KMS-11 (cell line): ENCODE measurements at regions not wholly inside any gene's neighbourhood (a gene's known extent, or its start where the extent isn't known, plus 50 kb on each side); places are given as distances from the start of the nearest gene placed in this dataset.

ENCODE experiments used
- H2AFZ ChIP-seq: fragments of 200-600 bp; sonication (generic); 2 replicates; pipeline ENCODE4 v1.6.1; 2016; ENCODE audit warnings: antibody characterized with exemption, mixed run types, low read depth
- H3K27ac ChIP-seq: fragments of 200-600 bp; sonication (generic); 2 replicates; pipeline ENCODE4 v1.6.1; 2016; ENCODE audit warnings: mild to moderate bottlenecking, mixed run types
- H3K27me3 ChIP-seq: fragments of 200-600 bp; sonication (generic); 2 replicates; pipeline ENCODE4 v1.6.1; 2017; ENCODE audit warnings: mild to moderate bottlenecking, low read depth, mixed run types, moderate library complexity; ENCODE audit not compliant: insufficient read depth
- H3K36me3 ChIP-seq: fragments of 200-600 bp; sonication (generic); 2 replicates; pipeline ENCODE4 v1.6.1; 2017; ENCODE audit warnings: mild to moderate bottlenecking, mixed run types; ENCODE audit not compliant: insufficient read depth
- H3K4me1 ChIP-seq: fragments of 200-600 bp; sonication (generic); 2 replicates; pipeline ENCODE4 v1.6.1; 2016; ENCODE audit warnings: mild to moderate bottlenecking, low read depth, mixed run types; ENCODE audit not compliant: poor library complexity, severe bottlenecking
- H3K4me2 ChIP-seq: fragments of 200-600 bp; sonication (generic); 2 replicates; pipeline ENCODE4 v1.7.0; 2016; ENCODE audit warnings: mild to moderate bottlenecking, mixed run types
- H3K4me3 ChIP-seq: fragments of 200-600 bp; sonication (generic); IDR thresholded peaks from 2 replicates; pipeline ENCODE4 v1.6.1; 2017; ENCODE audit warnings: low read depth, low read length, mixed read lengths; ENCODE audit not compliant: insufficient read depth
- H3K79me2 ChIP-seq: fragments of 200-600 bp; sonication (generic); 2 replicates; pipeline ENCODE4 v1.6.1; 2016; ENCODE audit warnings: low read depth, mixed run types; ENCODE audit not compliant: insufficient read depth
- H3K9ac ChIP-seq: fragments of 200-600 bp; sonication (generic); 2 replicates; pipeline ENCODE4 v1.6.1; 2016; ENCODE audit warnings: mild to moderate bottlenecking, mixed run types
- H4K20me1 ChIP-seq: fragments of 200-600 bp; sonication (generic); 2 replicates; pipeline ENCODE4 v1.6.1; 2016; ENCODE audit warnings: mild to moderate bottlenecking, mixed run types; ENCODE audit not compliant: insufficient read depth
- CTCF ChIP-seq: fragments of 200-600 bp; sonication (generic); conservative IDR thresholded peaks from 2 replicates; pipeline ENCODE4 v1.6.1; 2017; ENCODE audit warnings: low read depth, mild to moderate bottlenecking, antibody characterized with exemption, low read length, moderate library complexity, mixed read lengths

GRCh38 chr2:146138820-146139219, 1618.9 kb upstream of the ZEB2 start:
- H3K4me3 ChIP-seq, result no peak overlapping the region
- no peaks in the 10 kb centered on the region for H4K20me1 ChIP-seq
- H3K27me3 ChIP-seq, result no peaks in the 10 kb centered on the region
- H3K27ac ChIP-seq, result no peak overlapping the region
- H3K4me1 ChIP-seq, result no peaks in the 10 kb centered on the region
- H2AFZ ChIP-seq, result no peak overlapping the region
- H3K79me2 ChIP-seq, result no peaks in the 10 kb centered on the region
- TF ChIP-seq CTCF, result no peak
- no peak overlapping the region for H3K4me2 ChIP-seq
- no peak overlapping the region for H3K9ac ChIP-seq
- no peaks in the 10 kb centered on the region for H3K36me3 ChIP-seq

- H3K4me2 ChIP-seq, result no peak overlapping the region
- no peaks in the 10 kb centered on the region for H4K20me1 ChIP-seq
- no peak for TF ChIP-seq CTCF
- H3K9ac ChIP-seq, result no peak overlapping the region
- H3K27ac ChIP-seq, result no peak overlapping the region
- H3K4me1 ChIP-seq, result no peaks in the 10 kb centered on the region
- H2AFZ ChIP-seq, result no peak overlapping the region
- H3K4me3 ChIP-seq, result no peak overlapping the region
- H3K36me3 ChIP-seq, result no peaks in the 10 kb centered on the region
- H3K27me3 ChIP-seq, result no peaks in the 10 kb centered on the region
- no peaks in the 10 kb centered on the region for H3K79me2 ChIP-seq
Observed at GRCh38 chr2:146135245-146135644, 1615.3 kb upstream of the ZEB2 start.

- Histone ChIP-seq H3K4me3 (no peak overlapping the region), H2AFZ (no peak overlapping the region), H3K9ac (no peak overlapping the region), H3K27me3 (no peaks in the 10 kb centered on the region), H3K4me2 (no peak overlapping the region), H3K27ac (no peak overlapping the region), H3K36me3 (no peaks in the 10 kb centered on the region), H3K4me1 (no peaks in the 10 kb centered on the region), H4K20me1 (no peaks in the 10 kb centered on the region), H3K79me2 (no peaks in the 10 kb centered on the region)
- no peak for TF ChIP-seq CTCF
Observed at GRCh38 chr2:146131785-146132184, 1611.9 kb upstream of the ZEB2 start.

GRCh38 chr2:146131048-146131447, 1611.1 kb upstream of the ZEB2 start:
- H3K27ac ChIP-seq, result no peak overlapping the region
- no peak overlapping the region for H3K4me3 ChIP-seq
- H3K36me3 ChIP-seq, result no peaks in the 10 kb centered on the region
- no peak for TF ChIP-seq CTCF
- no peak overlapping the region for H2AFZ ChIP-seq
- no peaks in the 10 kb centered on the region for H3K79me2 ChIP-seq
- H3K27me3 ChIP-seq, result no peaks in the 10 kb centered on the region
- H3K4me1 ChIP-seq, result no peaks in the 10 kb centered on the region
- no peak overlapping the region for H3K9ac ChIP-seq
- no peaks in the 10 kb centered on the region for H4K20me1 ChIP-seq
- no peak overlapping the region for H3K4me2 ChIP-seq

- no peak overlapping the region for H3K9ac ChIP-seq
- H4K20me1 ChIP-seq, result no peaks in the 10 kb centered on the region
- no peaks in the 10 kb centered on the region for H3K4me1 ChIP-seq
- no peak for TF ChIP-seq CTCF
- H3K79me2 ChIP-seq, result no peaks in the 10 kb centered on the region
- H3K27ac ChIP-seq, result no peak overlapping the region
- H3K27me3 ChIP-seq, result no peaks in the 10 kb centered on the region
- H2AFZ ChIP-seq, result no peak overlapping the region
- H3K4me2 ChIP-seq, result no peak overlapping the region
- no peak overlapping the region for H3K4me3 ChIP-seq
- no peaks in the 10 kb centered on the region for H3K36me3 ChIP-seq
Observed at GRCh38 chr2:146130290-146130689, 1610.4 kb upstream of the ZEB2 start.
